GM12875 (cell line): ENCODE measurements at regions not wholly inside any gene's neighbourhood (a gene's known extent, or its start where the extent isn't known, plus 50 kb on each side); places are given as distances from the start of the nearest gene placed in this dataset.

ENCODE experiments used
- H3K4me3 ChIP-seq: one replicate; pipeline ENCODE4 v1.5.1; 2011; ENCODE audit warnings: low read depth, low read length, control low read depth
- TF ChIP-seq, protein P1 (sequence below): IDR thresholded peaks from 2 replicates; pipeline ENCODE4 v1.5.1; 2011; ENCODE audit warnings: low read depth, mild to moderate bottlenecking, control low read depth, inconsistent platforms, low read length, moderate library complexity, borderline replicate concordance; ENCODE audit not compliant: insufficient read depth

DNA sequence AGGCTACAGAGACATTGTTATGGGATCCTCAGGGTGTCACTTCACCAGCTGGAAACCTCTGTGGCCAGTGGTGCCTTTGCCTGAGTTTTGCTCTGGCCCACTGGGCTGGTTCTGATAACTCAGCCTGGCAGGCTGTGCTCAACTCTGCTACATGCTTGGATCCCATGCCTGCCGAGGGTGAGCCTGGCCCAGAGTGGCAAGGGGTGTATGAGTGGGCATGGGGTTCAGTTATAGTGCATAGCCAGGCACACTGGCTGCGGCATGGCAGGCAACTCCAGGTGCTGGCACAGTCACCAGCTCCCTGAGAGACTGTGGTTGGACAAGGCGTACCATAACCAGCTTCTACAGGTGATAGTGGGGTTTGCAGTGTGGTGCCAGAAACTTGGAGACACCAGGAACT lies 107.0 kb upstream of the PCDH15 start:
- TF ChIP-seq, protein P1, sequence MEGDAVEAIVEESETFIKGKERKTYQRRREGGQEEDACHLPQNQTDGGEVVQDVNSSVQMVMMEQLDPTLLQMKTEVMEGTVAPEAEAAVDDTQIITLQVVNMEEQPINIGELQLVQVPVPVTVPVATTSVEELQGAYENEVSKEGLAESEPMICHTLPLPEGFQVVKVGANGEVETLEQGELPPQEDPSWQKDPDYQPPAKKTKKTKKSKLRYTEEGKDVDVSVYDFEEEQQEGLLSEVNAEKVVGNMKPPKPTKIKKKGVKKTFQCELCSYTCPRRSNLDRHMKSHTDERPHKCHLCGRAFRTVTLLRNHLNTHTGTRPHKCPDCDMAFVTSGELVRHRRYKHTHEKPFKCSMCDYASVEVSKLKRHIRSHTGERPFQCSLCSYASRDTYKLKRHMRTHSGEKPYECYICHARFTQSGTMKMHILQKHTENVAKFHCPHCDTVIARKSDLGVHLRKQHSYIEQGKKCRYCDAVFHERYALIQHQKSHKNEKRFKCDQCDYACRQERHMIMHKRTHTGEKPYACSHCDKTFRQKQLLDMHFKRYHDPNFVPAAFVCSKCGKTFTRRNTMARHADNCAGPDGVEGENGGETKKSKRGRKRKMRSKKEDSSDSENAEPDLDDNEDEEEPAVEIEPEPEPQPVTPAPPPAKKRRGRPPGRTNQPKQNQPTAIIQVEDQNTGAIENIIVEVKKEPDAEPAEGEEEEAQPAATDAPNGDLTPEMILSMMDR: no peak
- H3K4me3 ChIP-seq: no peak overlapping the region

DNA sequence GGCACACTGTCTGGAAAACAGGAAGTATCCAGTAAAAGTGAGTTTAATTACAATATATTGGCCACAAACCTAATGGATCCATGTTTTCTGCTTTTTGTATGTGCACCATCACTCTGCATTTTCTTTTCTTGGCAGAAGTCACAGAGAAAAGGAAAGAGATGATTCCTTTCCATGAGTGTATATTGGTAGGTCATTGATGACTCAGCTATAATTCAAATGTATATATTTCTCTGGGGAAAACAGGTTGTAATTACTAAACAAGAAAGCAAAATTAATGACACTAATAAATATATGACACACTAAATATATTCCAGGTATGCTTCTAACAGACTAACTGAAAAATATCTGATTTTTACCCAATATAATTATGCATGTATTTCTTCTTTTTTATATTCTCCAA lies 105.9 kb upstream of the PCDH15 start:
- TF ChIP-seq, protein P1: no peak

DNA sequence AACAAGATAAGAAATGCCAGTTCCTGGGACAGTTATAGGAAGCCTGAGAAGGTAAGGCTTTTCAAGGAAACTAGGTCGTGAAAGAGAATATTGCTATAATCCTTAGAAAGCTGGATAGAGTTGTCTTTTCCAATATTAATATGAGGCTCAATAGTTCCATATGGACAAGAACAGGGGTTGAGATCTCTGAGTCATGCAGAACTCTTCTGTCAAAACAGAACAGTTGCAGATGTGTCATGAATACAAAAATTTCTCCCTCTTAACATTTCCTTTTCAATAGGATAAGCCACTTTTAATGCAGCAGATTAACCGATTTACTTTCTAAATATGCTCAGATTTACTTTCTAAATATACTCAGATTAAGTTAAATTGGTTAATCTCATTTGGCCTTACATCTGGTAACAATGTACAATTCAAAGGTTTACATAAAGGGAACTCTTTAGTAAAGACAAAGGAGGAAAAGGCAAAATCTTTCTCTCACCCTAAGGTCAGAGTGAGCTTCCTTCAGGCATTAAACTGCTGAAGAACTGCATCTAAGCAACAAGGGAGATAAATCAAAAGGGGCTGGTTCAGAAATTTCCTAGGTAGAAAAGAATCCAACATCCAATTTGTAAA lies 104.7 kb upstream of the PCDH15 start:
- no peak overlapping the region for H3K4me3 ChIP-seq

More for the DNA sequence above, 105.9 kb upstream of the PCDH15 start:
- H3K4me3 ChIP-seq: no peak overlapping the region

DNA sequence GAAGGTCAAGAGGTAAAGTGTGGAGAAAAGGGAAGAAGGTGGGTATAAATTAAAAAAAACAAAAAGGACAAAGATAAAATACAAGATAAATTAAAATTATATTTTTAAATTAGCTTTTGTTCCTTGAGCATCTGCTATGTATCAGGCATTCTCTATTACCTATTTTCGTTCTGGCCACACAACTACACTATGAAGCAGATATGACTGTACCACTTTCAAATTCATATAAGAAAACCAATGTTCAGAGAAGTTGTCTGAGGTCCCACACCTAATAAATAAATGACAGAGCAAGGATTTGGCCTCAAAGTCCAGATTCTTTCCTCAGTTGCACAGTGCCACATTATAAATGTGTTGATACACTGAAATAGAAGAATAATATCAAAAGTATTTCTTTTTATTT lies 103.8 kb upstream of the PCDH15 start:
- TF ChIP-seq, protein P1: no peak
- H3K4me3 ChIP-seq: no peak overlapping the region

More for the DNA sequence above, 104.7 kb upstream of the PCDH15 start:
- TF ChIP-seq, protein P1: no peak

DNA sequence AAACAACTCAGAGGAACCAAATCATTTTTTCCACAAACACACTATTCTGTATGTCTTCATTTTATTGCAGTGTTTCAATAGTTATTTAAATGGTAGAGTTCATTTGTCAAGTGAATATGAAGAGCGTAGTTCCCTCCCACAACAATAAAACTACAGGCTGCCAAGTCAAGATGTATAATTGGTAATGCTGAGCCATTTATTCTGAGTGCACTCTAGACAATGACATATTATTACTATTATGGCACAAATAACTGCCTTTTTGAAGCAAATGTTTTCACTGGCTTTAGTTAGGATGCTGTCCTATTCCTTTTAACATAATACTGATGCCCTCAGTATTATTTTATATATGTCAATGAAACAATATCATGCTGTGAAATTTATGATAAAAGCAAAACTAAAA lies 102.7 kb upstream of the PCDH15 start:
- no peak overlapping the region for H3K4me3 ChIP-seq
- TF ChIP-seq, protein P1: no peak

DNA sequence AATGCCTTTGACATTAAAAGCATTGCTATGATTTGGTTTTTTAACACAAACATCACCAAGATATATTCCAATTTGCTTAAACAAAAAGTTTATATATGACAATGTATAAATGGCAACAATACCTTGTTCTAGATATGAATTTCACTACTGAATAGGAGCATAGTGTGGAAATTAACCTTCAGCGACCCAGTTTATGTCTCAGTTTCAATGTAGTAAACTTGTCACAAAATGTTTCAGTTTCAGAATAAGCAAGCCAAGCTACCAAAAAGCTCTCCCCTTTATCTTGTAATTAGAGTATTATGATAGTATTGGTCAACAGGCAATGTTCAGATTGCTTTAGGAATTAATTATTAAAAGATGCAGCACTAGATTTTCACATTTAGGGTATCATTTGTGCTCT lies 99.6 kb upstream of the PCDH15 start:
- TF ChIP-seq, protein P1: no peak
- no peak overlapping the region for H3K4me3 ChIP-seq

DNA sequence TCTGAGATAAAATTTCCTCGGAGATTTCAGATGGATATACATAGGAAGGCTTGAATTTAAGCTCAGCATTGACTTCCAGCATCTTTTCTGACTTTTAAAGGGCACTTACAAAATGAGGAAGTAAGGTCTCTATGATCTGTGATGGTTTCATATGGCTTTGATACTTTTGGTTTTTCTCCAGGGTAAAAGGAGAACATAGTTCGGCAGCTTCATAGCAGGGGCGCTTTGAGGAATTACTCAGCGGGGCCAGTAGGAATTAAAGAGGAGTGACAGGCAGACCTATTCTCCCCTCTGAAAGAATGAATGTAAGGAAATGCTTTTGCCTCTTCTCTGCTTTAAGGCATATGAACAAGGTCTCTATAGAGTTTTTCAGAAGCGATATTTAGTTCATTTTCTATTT lies 80.0 kb upstream of the PCDH15 start:
- TF ChIP-seq, protein P1: no peak

More for the DNA sequence above, 80.0 kb upstream of the PCDH15 start:
- H3K4me3 ChIP-seq: no peak overlapping the region
